Astrocyte (in vitro differentiated cells and primary cell): ENCODE measurements at regions not wholly inside any gene's neighbourhood (a gene's known extent, or its start where the extent isn't known, plus 50 kb on each side); places are given as distances from the start of the nearest gene placed in this dataset.

Experiments
- DNase-seq: peaks from one replicate; pipeline ENCODE4 v3.0.0-alpha.2; 2010; ENCODE audit warnings: low read depth
- FAIRE-seq: peaks from 2 replicates; lab custom pipeline; 2011; peaks lifted over from hg19 to GRCh38; lab: Jason Lieb, UNC
- H2AFZ ChIP-seq: 2 replicates; pipeline ENCODE4 v1.6.0; 2012; ENCODE audit warnings: low read depth, low read length, inconsistent platforms
- H3K27ac ChIP-seq: 2 replicates; pipeline ENCODE4 v1.5.1; 2011; ENCODE audit warnings: low read depth, low read length, inconsistent platforms
- H3K27me3 ChIP-seq: 2 replicates; pipeline ENCODE4 v1.6.0; 2011; ENCODE audit warnings: low read length, inconsistent platforms; ENCODE audit not compliant: insufficient read depth
- H3K36me3 ChIP-seq: 2 replicates; pipeline ENCODE4 v1.5.1; 2011; ENCODE audit warnings: low read length, inconsistent platforms; ENCODE audit not compliant: insufficient read depth
- H3K4me1 ChIP-seq: 2 replicates; pipeline ENCODE4 v1.5.1; 2011; ENCODE audit warnings: low read length, inconsistent platforms; ENCODE audit not compliant: insufficient read depth
- H3K4me2 ChIP-seq: 2 replicates; pipeline ENCODE4 v1.6.0; 2012; ENCODE audit warnings: low read length, inconsistent platforms
- H3K4me3 ChIP-seq: 2 replicates; pipeline ENCODE4 v1.5.1; 2011; ENCODE audit warnings: low read depth, mild to moderate bottlenecking, low read length, inconsistent platforms; ENCODE audit not compliant: insufficient read depth
- H3K79me2 ChIP-seq: 2 replicates; pipeline ENCODE4 v1.6.0; 2012; ENCODE audit warnings: mild to moderate bottlenecking, low read length, inconsistent platforms; ENCODE audit not compliant: insufficient read depth
- H3K9ac ChIP-seq: 2 replicates; pipeline ENCODE4 v1.6.0; 2012; ENCODE audit warnings: mild to moderate bottlenecking, low read length, inconsistent platforms
- H3K9me3 ChIP-seq: 2 replicates; pipeline ENCODE4 v1.5.1; 2012; ENCODE audit warnings: low read depth, mild to moderate bottlenecking, low read length, inconsistent platforms; ENCODE audit not compliant: insufficient read depth
- H4K20me1 ChIP-seq: 2 replicates; pipeline ENCODE4 v1.6.0; 2012; ENCODE audit warnings: low read length, inconsistent platforms; ENCODE audit not compliant: insufficient read depth
- H3K27ac Mint-ChIP-seq: one replicate; pipeline ENCODE4 v1.8.0; 2021; ENCODE audit warnings: mild to moderate bottlenecking, mixed read lengths; ENCODE audit not compliant: unreplicated experiment
- H3K27me3 Mint-ChIP-seq: one replicate; pipeline ENCODE4 v1.8.0; 2021; ENCODE audit warnings: low read depth, mixed read lengths; ENCODE audit not compliant: unreplicated experiment
- H3K36me3 Mint-ChIP-seq: one replicate; pipeline ENCODE4 v1.8.0; 2021; ENCODE audit warnings: low read depth, mixed read lengths; ENCODE audit not compliant: unreplicated experiment
- H3K4me1 Mint-ChIP-seq: one replicate; pipeline ENCODE4 v1.8.0; 2021; ENCODE audit warnings: low read depth, mixed read lengths; ENCODE audit not compliant: unreplicated experiment
- H3K4me3 Mint-ChIP-seq: one replicate; pipeline ENCODE4 v1.8.0; 2021; ENCODE audit warnings: mild to moderate bottlenecking, moderate library complexity, mixed read lengths; ENCODE audit not compliant: unreplicated experiment
- H3K9me3 Mint-ChIP-seq: one replicate; pipeline ENCODE4 v1.8.0; 2021; ENCODE audit warnings: mild to moderate bottlenecking, mixed read lengths; ENCODE audit not compliant: unreplicated experiment
- CTCF ChIP-seq: IDR thresholded peaks from 2 replicates; pipeline ENCODE4 v1.5.1; 2011; ENCODE audit warnings: low read depth, mild to moderate bottlenecking, inconsistent platforms, low read length, moderate library complexity; ENCODE audit not compliant: insufficient read depth
- EZH2 ChIP-seq: IDR thresholded peaks from 2 replicates; pipeline ENCODE4 v1.6.1; 2012; ENCODE audit warnings: mild to moderate bottlenecking, low read length, inconsistent platforms; ENCODE audit not compliant: insufficient read depth

GRCh38 chr1:14543191-14543840 is 55.2 kb upstream of the KAZN start:
- no peak overlapping the region for H3K4me3 ChIP-seq
- FAIRE-seq (no peak), DNase-seq (peak; percentile 34)
- H3K9ac ChIP-seq, result no peak overlapping the region
- Mint-ChIP-seq H3K27me3 (peaks cover 13% of the 10 kb centered on the region), H3K36me3 (no peaks in the 10 kb centered on the region), H3K4me1 (no peaks in the 10 kb centered on the region), H3K27ac (no peak overlapping the region), H3K4me3 (no peak overlapping the region), H3K9me3 (no peaks in the 10 kb centered on the region)
- H3K79me2 ChIP-seq, result no peaks in the 10 kb centered on the region
- H3K4me2 ChIP-seq, result no peak overlapping the region
- H3K4me1 ChIP-seq, result no peaks in the 10 kb centered on the region
- no peak overlapping the region for H3K27ac ChIP-seq
- no peaks in the 10 kb centered on the region for H3K27me3 ChIP-seq
- H4K20me1 ChIP-seq, result no peaks in the 10 kb centered on the region
- no peaks in the 10 kb centered on the region for H3K36me3 ChIP-seq
- no peak overlapping the region for H2AFZ ChIP-seq
- TF ChIP-seq CTCF, result no peak
- TF ChIP-seq EZH2, result no peak
- H3K9me3 ChIP-seq, result no peaks in the 10 kb centered on the region

- no peaks in the 10 kb centered on the region for H3K4me1 ChIP-seq
- H3K27me3 ChIP-seq, result no peaks in the 10 kb centered on the region
- H2AFZ ChIP-seq, result no peak overlapping the region
- no peak overlapping the region for H3K9ac ChIP-seq
- H3K27me3 Mint-ChIP-seq, result peaks cover 13% of the 10 kb centered on the region
- DNase-seq, result no peak
- no peaks in the 10 kb centered on the region for H3K36me3 ChIP-seq
- H3K9me3 ChIP-seq, result no peaks in the 10 kb centered on the region
- no peak overlapping the region for H3K4me2 ChIP-seq
- H3K9me3 Mint-ChIP-seq, result no peaks in the 10 kb centered on the region
- H3K27ac ChIP-seq, result no peak overlapping the region
- H4K20me1 ChIP-seq, result no peaks in the 10 kb centered on the region
- no peak overlapping the region for H3K4me3 Mint-ChIP-seq
- H3K27ac Mint-ChIP-seq, result no peak overlapping the region
- no peak overlapping the region for H3K4me3 ChIP-seq
- TF ChIP-seq EZH2, result no peak
- no peak for TF ChIP-seq CTCF
- H3K4me1 Mint-ChIP-seq, result no peaks in the 10 kb centered on the region
- FAIRE-seq, result no peak
- no peaks in the 10 kb centered on the region for H3K36me3 Mint-ChIP-seq
- H3K79me2 ChIP-seq, result no peaks in the 10 kb centered on the region
These were observed 54.2 kb upstream of the KAZN start for GRCh38 chr1:14544319-14544718.

- H2AFZ ChIP-seq, result no peak overlapping the region
- H3K36me3 ChIP-seq, result no peaks in the 10 kb centered on the region
These were observed 53.0 kb upstream of the KAZN start for GRCh38 chr1:14545422-14546025.

More at GRCh38 chr1:14545422-14546025, 53.0 kb upstream of the KAZN start:
- no peaks in the 10 kb centered on the region for H3K9me3 Mint-ChIP-seq
- Histone ChIP-seq H4K20me1 (no peaks in the 10 kb centered on the region), H3K27me3 (no peaks in the 10 kb centered on the region), H3K27ac (no peak overlapping the region), H3K9me3 (no peaks in the 10 kb centered on the region), H3K4me1 (no peaks in the 10 kb centered on the region), H3K4me2 (no peak overlapping the region), H3K9ac (no peak overlapping the region), H3K79me2 (no peaks in the 10 kb centered on the region), H3K4me3 (no peak overlapping the region)
- TF ChIP-seq EZH2 (no peak), CTCF (no peak)
- no peak for DNase-seq
- H3K27ac Mint-ChIP-seq, result no peak overlapping the region
- H3K27me3 Mint-ChIP-seq, result peaks cover 8% of the 10 kb centered on the region
- no peak overlapping the region for H3K4me3 Mint-ChIP-seq
- H3K36me3 Mint-ChIP-seq, result no peaks in the 10 kb centered on the region
- FAIRE-seq, result no peak
- H3K4me1 Mint-ChIP-seq, result no peaks in the 10 kb centered on the region
